ENCODE measurements at regions not wholly inside any gene's neighbourhood (a gene's known extent, or its start where the extent isn't known, plus 50 kb on each side); places are given as distances from the start of the nearest gene placed in this dataset.

GRCh38 chr13:72101768-72102400 lies 234.9 kb upstream of the DACH1 start:
- TF ChIP-seq POLR2A (IDR thresholded peaks at IDR 0.05; ENCODE audit: low read depth, low read length) (no peak), TAF1 (IDR thresholded peaks at IDR 0.05; ENCODE audit: borderline replicate concordance, low read depth, low read length) (no peak)
